ENCODE measurements at regions not wholly inside any gene's neighbourhood (a gene's known extent, or its start where the extent isn't known, plus 50 kb on each side); places are given as distances from the start of the nearest gene placed in this dataset.

- TF ChIP-seq CTCF (conservative IDR thresholded peaks at IDR 0.05; ENCODE audit: low read length) = no peak
- no peak for TF ChIP-seq EZH2phosphoT487 (IDR thresholded peaks at IDR 0.05; ENCODE audit: borderline replicate concordance)
Observed at GRCh38 chrX:16491461-16491860, 158.5 kb upstream of the S100G start.

Data from Loucy (cell line).